GM12875 (cell line): ENCODE measurements at regions not wholly inside any gene's neighbourhood (a gene's known extent, or its start where the extent isn't known, plus 50 kb on each side); places are given as distances from the start of the nearest gene placed in this dataset.

Experiments
- H3K4me3 ChIP-seq: one replicate; pipeline ENCODE4 v1.5.1; 2011; ENCODE audit warnings: low read depth, low read length, control low read depth
- TF ChIP-seq, protein P1 (sequence below): IDR thresholded peaks from 2 replicates; pipeline ENCODE4 v1.5.1; 2011; ENCODE audit warnings: low read depth, mild to moderate bottlenecking, control low read depth, inconsistent platforms, low read length, moderate library complexity, borderline replicate concordance; ENCODE audit not compliant: insufficient read depth

DNA sequence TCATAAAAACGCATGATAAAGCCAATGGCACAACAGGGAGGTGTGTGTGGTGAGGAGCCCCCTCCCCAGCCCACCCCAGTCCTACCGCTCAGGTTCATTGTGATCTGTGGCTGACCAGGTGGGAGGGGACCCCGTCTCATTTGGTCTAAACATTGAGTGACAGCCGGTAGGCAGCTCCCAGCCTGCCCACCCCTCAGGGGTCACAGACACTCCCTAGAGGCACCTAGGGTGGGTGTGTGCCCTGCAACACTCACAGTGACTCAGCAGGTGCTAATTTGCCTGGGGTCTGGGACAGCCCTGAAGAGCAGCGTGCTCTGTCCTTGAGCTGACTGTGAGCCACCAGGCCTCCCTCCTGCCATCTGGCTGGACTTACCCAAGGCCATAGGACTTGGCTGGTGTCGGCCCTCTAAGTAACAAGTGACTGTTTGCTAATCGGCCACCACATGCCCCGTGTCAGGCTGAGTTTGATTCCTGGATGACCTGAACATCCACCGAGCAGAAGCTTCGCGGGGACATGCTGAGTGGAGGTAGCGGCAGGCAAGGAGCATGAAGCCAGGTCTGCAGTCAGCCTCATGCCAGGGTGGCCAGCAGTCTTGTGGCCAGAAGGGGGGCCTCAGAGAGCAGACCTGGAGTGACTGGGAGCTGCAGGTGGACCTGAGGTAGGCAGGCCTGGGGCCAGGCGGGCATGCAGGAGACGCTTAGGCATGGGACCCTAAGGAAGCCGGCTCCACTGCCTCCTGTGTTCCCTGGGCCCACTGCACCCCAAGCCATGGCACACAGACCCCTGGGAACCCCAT is 282.3 kb upstream of the SHH start:
- H3K4me3 ChIP-seq: no peak overlapping the region
- TF ChIP-seq, protein P1, sequence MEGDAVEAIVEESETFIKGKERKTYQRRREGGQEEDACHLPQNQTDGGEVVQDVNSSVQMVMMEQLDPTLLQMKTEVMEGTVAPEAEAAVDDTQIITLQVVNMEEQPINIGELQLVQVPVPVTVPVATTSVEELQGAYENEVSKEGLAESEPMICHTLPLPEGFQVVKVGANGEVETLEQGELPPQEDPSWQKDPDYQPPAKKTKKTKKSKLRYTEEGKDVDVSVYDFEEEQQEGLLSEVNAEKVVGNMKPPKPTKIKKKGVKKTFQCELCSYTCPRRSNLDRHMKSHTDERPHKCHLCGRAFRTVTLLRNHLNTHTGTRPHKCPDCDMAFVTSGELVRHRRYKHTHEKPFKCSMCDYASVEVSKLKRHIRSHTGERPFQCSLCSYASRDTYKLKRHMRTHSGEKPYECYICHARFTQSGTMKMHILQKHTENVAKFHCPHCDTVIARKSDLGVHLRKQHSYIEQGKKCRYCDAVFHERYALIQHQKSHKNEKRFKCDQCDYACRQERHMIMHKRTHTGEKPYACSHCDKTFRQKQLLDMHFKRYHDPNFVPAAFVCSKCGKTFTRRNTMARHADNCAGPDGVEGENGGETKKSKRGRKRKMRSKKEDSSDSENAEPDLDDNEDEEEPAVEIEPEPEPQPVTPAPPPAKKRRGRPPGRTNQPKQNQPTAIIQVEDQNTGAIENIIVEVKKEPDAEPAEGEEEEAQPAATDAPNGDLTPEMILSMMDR: no peak

DNA sequence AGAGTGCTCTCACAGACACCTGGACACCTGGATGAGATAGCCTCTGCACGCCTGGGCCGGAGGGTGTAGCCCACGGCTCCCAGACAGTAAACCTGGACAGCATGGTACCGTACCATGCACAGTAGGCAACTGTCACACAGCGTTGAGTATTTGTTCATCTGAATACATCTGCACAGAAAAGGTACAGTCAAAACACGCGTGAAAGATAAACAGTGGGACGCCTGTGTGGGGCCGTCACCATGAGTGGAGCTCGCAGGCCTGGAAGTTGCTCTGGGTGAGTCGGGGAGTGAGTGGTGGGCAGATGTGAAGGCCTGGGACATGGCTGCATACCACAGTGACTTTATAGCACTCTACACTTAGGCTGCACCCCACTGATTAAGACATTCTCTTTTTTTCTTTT is 280.0 kb upstream of the SHH start:
- TF ChIP-seq, protein P1: no peak
- no peak overlapping the region for H3K4me3 ChIP-seq

DNA sequence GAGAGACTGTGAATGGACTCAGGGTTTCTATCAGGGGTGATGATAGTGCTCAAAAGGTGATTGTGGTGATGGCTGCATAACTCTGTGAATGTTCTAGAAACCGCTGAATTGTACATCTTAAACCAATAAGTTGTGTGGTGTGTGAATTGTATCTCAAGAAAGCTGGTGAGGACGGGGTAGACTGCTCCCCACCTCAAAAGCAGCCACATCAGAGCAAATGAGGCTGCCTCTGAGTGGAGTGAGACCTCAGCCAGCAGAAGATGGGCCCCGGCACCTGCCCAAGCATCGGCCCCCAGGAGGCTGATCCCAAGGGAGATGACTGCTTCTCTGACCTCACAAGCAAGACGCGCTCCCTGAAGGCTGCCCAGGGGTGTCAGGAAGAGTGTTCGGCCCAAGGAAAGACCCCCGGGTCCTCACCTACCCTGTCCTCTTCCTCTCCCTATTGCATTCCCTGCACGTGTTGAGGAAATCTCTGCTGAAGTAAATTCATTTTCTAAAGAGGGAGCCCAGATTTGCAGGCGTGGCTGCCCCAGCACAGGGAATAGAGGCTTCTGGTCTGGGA is 279.3 kb upstream of the SHH start:
- H3K4me3 ChIP-seq: no peak overlapping the region
- TF ChIP-seq, protein P1: no peak

DNA sequence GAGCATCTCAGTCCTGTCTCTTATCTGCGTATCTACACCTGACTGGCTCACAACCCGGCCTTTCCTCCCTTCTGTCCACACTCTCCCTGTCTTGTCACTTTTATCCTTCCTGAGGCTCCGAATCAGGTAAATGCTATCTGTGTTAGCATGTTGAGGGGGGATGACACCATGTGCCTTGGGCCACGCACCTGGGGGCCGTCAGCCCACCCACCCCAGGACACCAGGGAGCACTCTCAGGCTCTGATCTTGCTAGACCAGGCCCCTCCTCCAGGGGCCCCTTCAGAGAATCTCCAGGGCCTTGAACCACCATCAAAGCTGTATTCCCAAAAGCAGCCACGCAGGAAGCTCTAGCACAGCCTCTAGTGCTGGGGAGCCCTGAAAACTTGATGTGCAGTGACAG is 278.7 kb upstream of the SHH start:
- H3K4me3 ChIP-seq: no peak overlapping the region
- TF ChIP-seq, protein P1: no peak

DNA sequence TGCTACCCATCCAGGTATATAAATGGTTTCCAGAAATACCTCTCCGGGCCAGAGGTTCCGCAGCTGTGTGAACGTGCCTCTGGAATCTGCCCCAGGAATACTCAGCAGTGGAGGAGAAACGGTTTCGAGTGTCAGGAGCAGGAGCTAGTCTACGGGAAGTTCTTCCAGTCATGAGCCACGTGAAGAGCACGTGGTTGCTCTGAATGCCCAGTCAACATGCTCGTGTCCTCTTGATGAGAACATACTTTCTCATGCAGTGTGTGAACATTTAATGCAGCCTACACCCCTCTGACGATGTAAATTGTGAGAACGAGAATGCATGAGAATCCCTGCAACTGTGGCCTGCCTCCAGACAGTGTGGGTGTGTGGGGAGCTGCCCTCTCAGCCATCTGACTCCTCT is 277.0 kb upstream of the SHH start:
- no peak overlapping the region for H3K4me3 ChIP-seq
- TF ChIP-seq, protein P1: no peak

DNA sequence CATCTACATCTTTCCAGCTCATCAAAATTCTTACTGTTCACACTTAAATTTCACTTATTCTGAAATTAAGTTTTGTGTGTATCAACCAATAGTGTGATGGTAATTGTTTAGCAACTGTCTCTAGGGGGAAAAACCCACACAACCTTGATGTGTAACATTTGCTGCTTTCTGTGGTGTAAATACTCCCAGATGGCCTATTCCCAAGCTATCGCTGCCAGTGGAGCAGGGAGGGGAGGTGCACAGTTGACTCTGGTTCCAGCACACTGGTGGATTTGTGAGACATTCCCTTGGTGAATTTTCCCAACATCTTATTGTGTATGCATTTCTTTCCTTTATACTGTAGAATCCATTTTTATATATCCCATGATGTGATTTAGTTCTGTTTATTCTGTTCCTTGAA is 275.9 kb upstream of the SHH start:
- no peak overlapping the region for H3K4me3 ChIP-seq
- TF ChIP-seq, protein P1: no peak
